ENCODE measurements at regions not wholly inside any gene's neighbourhood (a gene's known extent, or its start where the extent isn't known, plus 50 kb on each side); places are given as distances from the start of the nearest gene placed in this dataset.

DNA sequence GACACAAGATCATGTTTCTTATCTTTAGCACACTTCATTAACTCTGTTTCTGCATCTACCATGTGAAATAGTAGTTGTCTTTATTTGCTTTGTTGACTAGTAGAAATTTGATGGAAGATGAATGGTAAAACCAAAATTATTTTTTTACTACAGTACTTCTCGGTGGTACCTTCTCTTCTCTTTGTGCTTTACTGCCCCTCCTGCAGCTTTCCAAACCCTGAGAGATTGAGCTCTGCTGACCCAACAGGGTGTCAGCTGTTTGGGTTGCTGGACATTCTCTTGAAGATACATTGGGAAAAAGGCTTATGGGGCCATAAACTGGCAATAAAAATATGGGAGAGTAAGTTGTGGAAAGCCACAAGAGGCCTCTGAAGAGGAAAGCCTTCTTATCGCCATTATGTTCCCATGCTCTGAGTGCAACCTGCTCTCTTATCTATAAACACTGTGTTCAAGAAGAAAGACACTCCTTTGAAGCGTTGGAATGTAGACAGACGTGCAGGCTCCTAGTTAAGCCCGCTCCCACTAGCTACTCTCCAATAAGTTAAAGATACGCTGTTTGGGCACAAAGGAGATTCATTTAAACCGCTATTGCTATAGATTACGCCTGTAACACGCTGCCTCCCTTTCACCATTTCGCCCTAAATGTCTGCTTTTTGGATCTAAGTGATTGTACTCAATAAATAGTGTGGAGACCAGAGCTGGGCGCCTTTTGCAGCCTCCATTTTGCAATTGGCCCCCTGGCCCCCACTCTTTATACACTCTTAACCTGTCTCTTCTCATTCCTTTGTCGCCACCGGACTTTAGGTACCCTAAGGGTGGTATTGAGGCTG is 60.1 kb upstream of the PRSS16 start:
- DNase-seq (ENCODE audit: low spot score): no peak
- no peaks in the 10 kb centered on the region for H3K9me3 Mint-ChIP-seq
- CTCF ChIA-PET: interaction anchor here (0.7 to 1.8 kb wide), 8 partner anchors 10 to 585 kb away, joined by 3 to 10 read pairs (median 5); no protein-coding TSS in a partner anchor
- no peaks in the 10 kb centered on the region for H3K36me3 Mint-ChIP-seq
- POLR2A ChIA-PET: interaction anchor here (0.5 to 1.2 kb wide), 6 partner anchors 9 to 373 kb away, joined by 3 to 7 read pairs (median 4); no protein-coding TSS in a partner anchor
- H3K27ac Mint-ChIP-seq: no peak overlapping the region
- H3K4me3 Mint-ChIP-seq: peak overlapping the region; percentile 95
- no peak for ATAC-seq
- peaks cover 20% of the 10 kb centered on the region for H3K4me1 Mint-ChIP-seq
- H3K27me3 Mint-ChIP-seq (ENCODE audit: low read depth): peaks cover 36% of the 10 kb centered on the region
- TF ChIP-seq CBFB (CRISPR knock-in tag; IDR thresholded peaks at IDR 0.05; ENCODE audit: low read depth) (no peak), IRF2 (CRISPR knock-in tag; IDR thresholded peaks at IDR 0.05; ENCODE audit: borderline replicate concordance, low read depth) (no peak), TCF7 (CRISPR knock-in tag; IDR thresholded peaks at IDR 0.05; ENCODE audit: low read depth) (no peak), NFATC4 (CRISPR knock-in tag; IDR thresholded peaks at IDR 0.05) (no peak), NFE2L1 (CRISPR knock-in tag; IDR thresholded peaks at IDR 0.05) (no peak), NR2C2 (CRISPR knock-in tag; IDR thresholded peaks at IDR 0.05) (no peak), CREM (CRISPR knock-in tag; IDR thresholded peaks at IDR 0.05) (no peak), GTF2I (CRISPR knock-in tag; conservative IDR thresholded peaks at IDR 0.05) (no peak), SMAD3 (CRISPR knock-in tag; IDR thresholded peaks at IDR 0.05; ENCODE audit: borderline replicate concordance) (no peak), ZNF263 (CRISPR knock-in tag; IDR thresholded peaks at IDR 0.05; ENCODE audit: low read depth) (no peak), ATF1 (CRISPR knock-in tag; IDR thresholded peaks at IDR 0.05) (no peak)
- TF ChIP-seq, protein P1, sequence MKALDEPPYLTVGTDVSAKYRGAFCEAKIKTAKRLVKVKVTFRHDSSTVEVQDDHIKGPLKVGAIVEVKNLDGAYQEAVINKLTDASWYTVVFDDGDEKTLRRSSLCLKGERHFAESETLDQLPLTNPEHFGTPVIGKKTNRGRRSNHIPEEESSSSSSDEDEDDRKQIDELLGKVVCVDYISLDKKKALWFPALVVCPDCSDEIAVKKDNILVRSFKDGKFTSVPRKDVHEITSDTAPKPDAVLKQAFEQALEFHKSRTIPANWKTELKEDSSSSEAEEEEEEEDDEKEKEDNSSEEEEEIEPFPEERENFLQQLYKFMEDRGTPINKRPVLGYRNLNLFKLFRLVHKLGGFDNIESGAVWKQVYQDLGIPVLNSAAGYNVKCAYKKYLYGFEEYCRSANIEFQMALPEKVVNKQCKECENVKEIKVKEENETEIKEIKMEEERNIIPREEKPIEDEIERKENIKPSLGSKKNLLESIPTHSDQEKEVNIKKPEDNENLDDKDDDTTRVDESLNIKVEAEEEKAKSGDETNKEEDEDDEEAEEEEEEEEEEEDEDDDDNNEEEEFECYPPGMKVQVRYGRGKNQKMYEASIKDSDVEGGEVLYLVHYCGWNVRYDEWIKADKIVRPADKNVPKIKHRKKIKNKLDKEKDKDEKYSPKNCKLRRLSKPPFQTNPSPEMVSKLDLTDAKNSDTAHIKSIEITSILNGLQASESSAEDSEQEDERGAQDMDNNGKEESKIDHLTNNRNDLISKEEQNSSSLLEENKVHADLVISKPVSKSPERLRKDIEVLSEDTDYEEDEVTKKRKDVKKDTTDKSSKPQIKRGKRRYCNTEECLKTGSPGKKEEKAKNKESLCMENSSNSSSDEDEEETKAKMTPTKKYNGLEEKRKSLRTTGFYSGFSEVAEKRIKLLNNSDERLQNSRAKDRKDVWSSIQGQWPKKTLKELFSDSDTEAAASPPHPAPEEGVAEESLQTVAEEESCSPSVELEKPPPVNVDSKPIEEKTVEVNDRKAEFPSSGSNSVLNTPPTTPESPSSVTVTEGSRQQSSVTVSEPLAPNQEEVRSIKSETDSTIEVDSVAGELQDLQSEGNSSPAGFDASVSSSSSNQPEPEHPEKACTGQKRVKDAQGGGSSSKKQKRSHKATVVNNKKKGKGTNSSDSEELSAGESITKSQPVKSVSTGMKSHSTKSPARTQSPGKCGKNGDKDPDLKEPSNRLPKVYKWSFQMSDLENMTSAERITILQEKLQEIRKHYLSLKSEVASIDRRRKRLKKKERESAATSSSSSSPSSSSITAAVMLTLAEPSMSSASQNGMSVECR (CRISPR knock-in tag; IDR thresholded peaks at IDR 0.05; ENCODE audit: borderline replicate concordance): no peak
- TF ChIP-seq, protein P2, sequence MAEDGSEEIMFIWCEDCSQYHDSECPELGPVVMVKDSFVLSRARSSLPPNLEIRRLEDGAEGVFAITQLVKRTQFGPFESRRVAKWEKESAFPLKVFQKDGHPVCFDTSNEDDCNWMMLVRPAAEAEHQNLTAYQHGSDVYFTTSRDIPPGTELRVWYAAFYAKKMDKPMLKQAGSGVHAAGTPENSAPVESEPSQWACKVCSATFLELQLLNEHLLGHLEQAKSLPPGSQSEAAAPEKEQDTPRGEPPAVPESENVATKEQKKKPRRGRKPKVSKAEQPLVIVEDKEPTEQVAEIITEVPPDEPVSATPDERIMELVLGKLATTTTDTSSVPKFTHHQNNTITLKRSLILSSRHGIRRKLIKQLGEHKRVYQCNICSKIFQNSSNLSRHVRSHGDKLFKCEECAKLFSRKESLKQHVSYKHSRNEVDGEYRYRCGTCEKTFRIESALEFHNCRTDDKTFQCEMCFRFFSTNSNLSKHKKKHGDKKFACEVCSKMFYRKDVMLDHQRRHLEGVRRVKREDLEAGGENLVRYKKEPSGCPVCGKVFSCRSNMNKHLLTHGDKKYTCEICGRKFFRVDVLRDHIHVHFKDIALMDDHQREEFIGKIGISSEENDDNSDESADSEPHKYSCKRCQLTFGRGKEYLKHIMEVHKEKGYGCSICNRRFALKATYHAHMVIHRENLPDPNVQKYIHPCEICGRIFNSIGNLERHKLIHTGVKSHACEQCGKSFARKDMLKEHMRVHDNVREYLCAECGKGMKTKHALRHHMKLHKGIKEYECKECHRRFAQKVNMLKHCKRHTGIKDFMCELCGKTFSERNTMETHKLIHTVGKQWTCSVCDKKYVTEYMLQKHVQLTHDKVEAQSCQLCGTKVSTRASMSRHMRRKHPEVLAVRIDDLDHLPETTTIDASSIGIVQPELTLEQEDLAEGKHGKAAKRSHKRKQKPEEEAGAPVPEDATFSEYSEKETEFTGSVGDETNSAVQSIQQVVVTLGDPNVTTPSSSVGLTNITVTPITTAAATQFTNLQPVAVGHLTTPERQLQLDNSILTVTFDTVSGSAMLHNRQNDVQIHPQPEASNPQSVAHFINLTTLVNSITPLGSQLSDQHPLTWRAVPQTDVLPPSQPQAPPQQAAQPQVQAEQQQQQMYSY (CRISPR knock-in tag; IDR thresholded peaks at IDR 0.05): no peak
- TF ChIP-seq, protein P3, sequence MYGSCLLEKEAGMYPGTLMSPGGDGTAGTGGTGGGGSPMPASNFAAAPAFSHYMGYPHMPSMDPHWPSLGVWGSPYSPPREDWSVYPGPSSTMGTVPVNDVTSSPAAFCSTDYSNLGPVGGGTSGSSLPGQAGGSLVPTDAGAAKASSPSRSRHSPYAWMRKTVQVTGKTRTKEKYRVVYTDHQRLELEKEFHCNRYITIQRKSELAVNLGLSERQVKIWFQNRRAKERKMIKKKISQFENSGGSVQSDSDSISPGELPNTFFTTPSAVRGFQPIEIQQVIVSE (CRISPR knock-in tag; IDR thresholded peaks at IDR 0.05; ENCODE audit: borderline replicate concordance): no peak
- TF ChIP-seq, protein P4, sequence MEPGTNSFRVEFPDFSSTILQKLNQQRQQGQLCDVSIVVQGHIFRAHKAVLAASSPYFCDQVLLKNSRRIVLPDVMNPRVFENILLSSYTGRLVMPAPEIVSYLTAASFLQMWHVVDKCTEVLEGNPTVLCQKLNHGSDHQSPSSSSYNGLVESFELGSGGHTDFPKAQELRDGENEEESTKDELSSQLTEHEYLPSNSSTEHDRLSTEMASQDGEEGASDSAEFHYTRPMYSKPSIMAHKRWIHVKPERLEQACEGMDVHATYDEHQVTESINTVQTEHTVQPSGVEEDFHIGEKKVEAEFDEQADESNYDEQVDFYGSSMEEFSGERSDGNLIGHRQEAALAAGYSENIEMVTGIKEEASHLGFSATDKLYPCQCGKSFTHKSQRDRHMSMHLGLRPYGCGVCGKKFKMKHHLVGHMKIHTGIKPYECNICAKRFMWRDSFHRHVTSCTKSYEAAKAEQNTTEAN (CRISPR knock-in tag; IDR thresholded peaks at IDR 0.05): no peak
- TF ChIP-seq, protein P5, sequence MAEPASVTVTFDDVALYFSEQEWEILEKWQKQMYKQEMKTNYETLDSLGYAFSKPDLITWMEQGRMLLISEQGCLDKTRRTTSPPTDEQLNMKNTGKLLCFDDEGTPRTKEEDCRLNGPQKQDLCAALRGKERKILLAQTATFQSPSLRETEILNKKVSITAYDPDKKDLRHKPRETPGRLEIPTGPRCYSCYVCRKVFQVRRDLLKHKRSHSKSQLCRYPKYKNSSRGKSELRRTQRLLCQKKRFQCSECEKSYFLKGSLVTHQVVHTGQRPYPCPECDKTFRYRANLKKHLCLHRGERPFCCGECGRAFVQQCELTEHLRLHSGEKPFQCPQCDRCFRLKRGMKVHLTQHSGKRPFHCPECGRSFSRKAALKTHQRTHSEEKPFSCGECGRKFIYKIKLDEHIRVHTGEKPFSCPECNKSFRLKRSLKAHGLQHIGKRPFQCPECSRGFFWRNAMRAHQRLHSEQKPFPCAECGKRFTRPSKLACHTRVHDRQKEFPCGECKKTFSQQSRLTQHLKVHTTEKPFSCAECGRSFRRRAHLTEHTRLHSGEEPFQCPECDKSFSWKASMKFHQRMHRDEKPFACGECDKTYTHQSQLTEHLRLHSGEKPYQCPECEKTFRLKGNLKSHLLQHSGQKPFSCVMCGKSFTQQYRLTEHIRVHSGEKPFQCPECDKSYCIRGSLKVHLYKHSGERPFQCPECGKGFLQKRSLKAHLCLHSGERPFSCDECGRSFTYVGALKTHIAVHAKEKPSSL (CRISPR knock-in tag; conservative IDR thresholded peaks at IDR 0.05): no peak
- TF ChIP-seq, protein P6, sequence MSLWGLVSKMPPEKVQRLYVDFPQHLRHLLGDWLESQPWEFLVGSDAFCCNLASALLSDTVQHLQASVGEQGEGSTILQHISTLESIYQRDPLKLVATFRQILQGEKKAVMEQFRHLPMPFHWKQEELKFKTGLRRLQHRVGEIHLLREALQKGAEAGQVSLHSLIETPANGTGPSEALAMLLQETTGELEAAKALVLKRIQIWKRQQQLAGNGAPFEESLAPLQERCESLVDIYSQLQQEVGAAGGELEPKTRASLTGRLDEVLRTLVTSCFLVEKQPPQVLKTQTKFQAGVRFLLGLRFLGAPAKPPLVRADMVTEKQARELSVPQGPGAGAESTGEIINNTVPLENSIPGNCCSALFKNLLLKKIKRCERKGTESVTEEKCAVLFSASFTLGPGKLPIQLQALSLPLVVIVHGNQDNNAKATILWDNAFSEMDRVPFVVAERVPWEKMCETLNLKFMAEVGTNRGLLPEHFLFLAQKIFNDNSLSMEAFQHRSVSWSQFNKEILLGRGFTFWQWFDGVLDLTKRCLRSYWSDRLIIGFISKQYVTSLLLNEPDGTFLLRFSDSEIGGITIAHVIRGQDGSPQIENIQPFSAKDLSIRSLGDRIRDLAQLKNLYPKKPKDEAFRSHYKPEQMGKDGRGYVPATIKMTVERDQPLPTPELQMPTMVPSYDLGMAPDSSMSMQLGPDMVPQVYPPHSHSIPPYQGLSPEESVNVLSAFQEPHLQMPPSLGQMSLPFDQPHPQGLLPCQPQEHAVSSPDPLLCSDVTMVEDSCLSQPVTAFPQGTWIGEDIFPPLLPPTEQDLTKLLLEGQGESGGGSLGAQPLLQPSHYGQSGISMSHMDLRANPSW (CRISPR knock-in tag; conservative IDR thresholded peaks at IDR 0.05; ENCODE audit: low read depth): no peak

All from WTC11 (cell line).